Epithelial cell of proximal tubule (primary cell): ENCODE measurements at regions not wholly inside any gene's neighbourhood (a gene's known extent, or its start where the extent isn't known, plus 50 kb on each side); places are given as distances from the start of the nearest gene placed in this dataset.
A peak's percentile ranks its signal among the peaks of the same experiment; 100 is the strongest.

Experiments used
- DNase-seq: peaks from one replicate; pipeline ENCODE4 v3.0.0-alpha.2; 2011; ENCODE audit warnings: low read depth
- H3K4me3 ChIP-seq: 2 replicates; pipeline ENCODE4 v1.5.1; 2011; ENCODE audit warnings: low read depth, mild to moderate bottlenecking, low read length
- TF ChIP-seq, protein P1 (sequence below): conservative IDR thresholded peaks from 2 replicates; pipeline ENCODE4 v1.5.1; 2012; ENCODE audit warnings: low read depth, mild to moderate bottlenecking, low read length

DNA sequence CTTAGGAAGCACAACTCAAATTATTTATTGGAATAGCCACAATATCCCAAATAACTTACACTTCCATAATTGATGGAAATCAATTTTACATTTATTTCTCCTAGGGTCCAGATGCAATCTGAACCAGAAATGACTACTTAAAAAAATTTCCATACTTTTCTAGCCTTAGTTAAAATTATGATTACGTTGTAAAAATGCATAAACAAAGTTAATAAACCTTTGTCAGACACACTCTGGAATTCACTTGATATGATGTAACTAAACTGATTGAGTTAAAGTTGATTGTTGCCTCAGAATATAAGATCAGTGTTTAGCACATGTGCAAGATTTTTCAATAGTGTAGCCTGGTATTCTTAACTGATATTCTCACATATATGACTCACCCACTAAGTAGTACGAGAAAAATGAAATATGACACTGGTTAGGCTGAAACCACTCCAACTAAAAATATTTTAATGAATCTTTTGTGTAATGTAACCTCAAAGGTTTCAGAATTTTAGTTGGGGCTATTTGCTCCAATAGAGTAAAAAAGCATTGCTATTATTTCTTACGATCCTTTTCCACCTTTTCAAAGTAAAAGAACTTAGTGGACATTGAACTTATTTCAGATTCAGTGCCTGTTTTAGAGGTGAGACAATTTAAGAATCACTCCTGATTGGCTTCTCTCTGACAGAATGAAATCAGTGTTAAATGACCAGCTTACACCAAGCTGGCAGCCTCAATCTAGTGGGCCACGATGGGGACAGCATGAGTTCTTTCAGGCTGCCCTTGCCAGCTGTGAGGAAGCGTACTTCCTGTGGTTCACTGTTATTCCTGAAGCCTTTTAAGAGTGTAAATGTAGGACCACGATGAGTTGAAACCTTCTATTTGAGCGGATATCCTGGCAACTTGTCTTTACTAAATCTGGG is 277.2 kb upstream of the CDH9 start:
- no peak overlapping the region for H3K4me3 ChIP-seq
- TF ChIP-seq, protein P1, sequence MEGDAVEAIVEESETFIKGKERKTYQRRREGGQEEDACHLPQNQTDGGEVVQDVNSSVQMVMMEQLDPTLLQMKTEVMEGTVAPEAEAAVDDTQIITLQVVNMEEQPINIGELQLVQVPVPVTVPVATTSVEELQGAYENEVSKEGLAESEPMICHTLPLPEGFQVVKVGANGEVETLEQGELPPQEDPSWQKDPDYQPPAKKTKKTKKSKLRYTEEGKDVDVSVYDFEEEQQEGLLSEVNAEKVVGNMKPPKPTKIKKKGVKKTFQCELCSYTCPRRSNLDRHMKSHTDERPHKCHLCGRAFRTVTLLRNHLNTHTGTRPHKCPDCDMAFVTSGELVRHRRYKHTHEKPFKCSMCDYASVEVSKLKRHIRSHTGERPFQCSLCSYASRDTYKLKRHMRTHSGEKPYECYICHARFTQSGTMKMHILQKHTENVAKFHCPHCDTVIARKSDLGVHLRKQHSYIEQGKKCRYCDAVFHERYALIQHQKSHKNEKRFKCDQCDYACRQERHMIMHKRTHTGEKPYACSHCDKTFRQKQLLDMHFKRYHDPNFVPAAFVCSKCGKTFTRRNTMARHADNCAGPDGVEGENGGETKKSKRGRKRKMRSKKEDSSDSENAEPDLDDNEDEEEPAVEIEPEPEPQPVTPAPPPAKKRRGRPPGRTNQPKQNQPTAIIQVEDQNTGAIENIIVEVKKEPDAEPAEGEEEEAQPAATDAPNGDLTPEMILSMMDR: no peak
- no peak for DNase-seq

DNA sequence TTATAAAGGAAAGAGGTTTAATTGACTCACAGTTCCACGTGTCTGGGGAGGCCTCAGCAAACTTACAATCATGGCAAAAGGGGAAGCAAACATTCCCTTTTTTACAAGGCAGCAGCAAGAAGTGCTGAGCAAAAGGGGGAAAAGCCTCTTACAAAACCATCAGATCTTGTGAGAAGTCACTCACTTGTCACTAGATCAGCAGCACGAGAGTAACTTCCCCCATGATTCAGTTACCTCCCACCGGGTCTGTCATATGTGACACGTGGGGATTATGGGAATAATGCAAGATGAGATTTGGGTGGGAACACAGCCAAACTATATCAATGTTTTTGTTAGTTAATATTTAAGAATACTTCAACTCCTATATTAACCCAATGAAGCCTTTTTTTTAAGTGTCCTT is 275.2 kb upstream of the CDH9 start:
- no peak for DNase-seq
- TF ChIP-seq, protein P1: no peak
- H3K4me3 ChIP-seq: no peak overlapping the region

DNA sequence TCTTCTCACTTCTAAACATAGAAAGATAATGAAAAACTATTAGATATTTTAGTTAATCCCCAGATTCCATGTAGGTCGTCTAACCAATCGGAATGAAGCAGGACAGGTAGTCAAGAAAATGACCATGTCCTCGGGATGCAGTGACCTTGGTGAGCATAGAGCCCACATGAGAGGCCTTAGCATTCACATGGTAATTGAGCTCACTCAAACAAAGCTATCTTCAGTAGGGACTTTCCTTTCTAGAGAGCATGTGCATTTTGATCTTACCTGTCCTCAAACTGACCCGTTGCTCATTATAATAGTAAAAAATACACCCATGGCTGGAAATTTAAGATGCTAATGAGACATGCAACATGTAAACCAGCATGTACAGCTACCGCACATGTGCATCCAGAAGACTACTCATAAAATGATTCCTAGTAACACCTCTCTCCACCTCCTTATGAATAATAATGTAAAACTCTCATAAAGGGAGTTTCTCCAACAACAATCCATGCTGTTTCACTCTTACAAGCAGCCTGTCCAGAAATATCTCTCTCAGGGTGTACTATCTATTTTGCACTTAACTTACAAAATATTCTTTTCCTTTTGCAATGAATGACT is 274.0 kb upstream of the CDH9 start:
- DNase-seq: no peak
- no peak overlapping the region for H3K4me3 ChIP-seq
- TF ChIP-seq, protein P1: no peak

DNA sequence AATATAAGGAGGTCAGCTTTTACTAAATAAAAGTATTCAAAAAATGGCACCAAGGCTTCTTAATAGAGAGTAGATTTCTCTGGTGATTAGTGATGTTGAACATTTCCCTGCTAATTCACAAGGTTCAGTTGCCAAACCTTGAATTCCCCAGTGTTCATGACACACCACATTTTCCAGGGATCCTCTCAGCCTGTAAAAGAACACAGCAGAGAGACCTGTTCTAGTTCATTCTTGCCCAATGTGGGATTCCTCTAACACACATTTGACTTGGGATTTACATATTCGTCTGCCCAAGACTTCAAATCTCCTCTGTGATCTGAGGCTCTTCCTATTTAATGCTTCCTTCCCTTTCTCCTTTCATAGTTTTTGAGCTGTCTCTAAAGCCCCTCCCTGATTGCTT is 273.2 kb upstream of the CDH9 start:
- TF ChIP-seq, protein P1: no peak
- peak; percentile 44 for DNase-seq
- no peak overlapping the region for H3K4me3 ChIP-seq

DNA sequence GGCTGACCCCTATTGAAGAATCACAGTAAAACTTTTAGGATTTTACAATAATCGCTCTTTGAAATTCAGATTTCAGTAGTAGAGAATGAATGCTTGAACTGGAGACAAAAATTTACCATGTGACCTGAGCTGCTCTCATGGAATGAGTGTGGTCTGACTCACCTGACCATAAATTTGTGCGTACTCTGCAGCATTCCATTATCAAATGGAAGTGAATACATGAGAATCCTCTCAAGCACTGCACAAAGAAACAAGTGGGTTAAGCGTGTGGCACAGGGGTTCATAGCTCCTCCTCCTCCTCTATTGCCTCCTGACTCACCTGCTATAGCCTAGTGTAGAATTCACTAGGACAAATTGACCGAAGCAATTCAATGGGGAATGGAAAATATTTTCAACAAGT is 269.8 kb upstream of the CDH9 start:
- TF ChIP-seq, protein P1: no peak
- peak; percentile 20 for DNase-seq
- H3K4me3 ChIP-seq: no peak overlapping the region

DNA sequence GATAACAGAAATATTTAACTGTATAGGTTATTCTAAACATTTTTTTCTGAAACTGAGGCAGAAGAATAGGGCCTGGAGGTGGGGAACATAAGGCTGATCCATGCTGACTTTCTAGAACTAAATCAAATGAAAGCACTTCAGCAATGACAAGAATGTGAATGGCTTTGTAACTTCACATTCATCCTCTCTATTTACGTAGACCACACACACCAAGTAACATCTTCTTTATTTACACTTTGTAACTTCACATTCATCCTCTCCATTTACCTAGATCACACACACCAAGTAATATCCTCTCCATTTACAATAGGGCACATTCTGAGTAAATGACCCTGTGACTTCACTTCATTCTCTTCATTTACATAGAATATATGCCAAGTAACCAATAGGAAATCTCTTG is 251.8 kb upstream of the CDH9 start:
- H3K4me3 ChIP-seq: no peak overlapping the region
- TF ChIP-seq, protein P1: no peak
- no peak for DNase-seq
